HG03159 (cell line): ENCODE measurements at regions not wholly inside any gene's neighbourhood (a gene's known extent, or its start where the extent isn't known, plus 50 kb on each side); places are given as distances from the start of the nearest gene placed in this dataset.

ENCODE experiments used
- ATAC-seq: cut with Tn5 transposase; IDR thresholded peaks from one replicate; pipeline ENCODE4 v1.9.1; 2021; ENCODE audit warnings: mild to moderate bottlenecking, moderate library complexity; ENCODE audit not compliant: unreplicated experiment

- no peak for ATAC-seq
Measured at GRCh38 chr21:16775076-16775475, 737.8 kb upstream of the CXADR start.

- no peak for ATAC-seq
Measured at GRCh38 chr21:16777041-16777720, 735.7 kb upstream of the CXADR start.

- ATAC-seq: no peak
Measured at GRCh38 chr21:16788584-16788983, 724.3 kb upstream of the CXADR start.

GRCh38 chr21:16789636-16790035, 723.2 kb upstream of the CXADR start:
- ATAC-seq: no peak

- ATAC-seq: no peak
Measured at GRCh38 chr21:16792101-16792500, 720.7 kb upstream of the CXADR start.

GRCh38 chr21:16794950-16795349, 717.9 kb upstream of the CXADR start:
- no peak for ATAC-seq

- ATAC-seq: no peak
Measured at GRCh38 chr21:16796776-16797175, 716.1 kb upstream of the CXADR start.

- ATAC-seq: no peak
Measured at GRCh38 chr21:16797540-16797939, 715.3 kb upstream of the CXADR start.

GRCh38 chr21:16797966-16798365, 714.9 kb upstream of the CXADR start:
- no peak for ATAC-seq

- ATAC-seq: no peak
Measured at GRCh38 chr21:16800536-16801275, 712.1 kb upstream of the CXADR start.

GRCh38 chr21:16811011-16811410, 701.8 kb upstream of the CXADR start:
- ATAC-seq: no peak

- no peak for ATAC-seq
Measured at GRCh38 chr21:16811970-16812369, 700.9 kb upstream of the CXADR start.

- no peak for ATAC-seq
Measured at GRCh38 chr21:16815243-16815642, 697.6 kb upstream of the CXADR start.

- ATAC-seq: no peak
Measured at GRCh38 chr21:16821588-16821987, 691.3 kb upstream of the CXADR start.

GRCh38 chr21:16829532-16829931, 683.3 kb upstream of the CXADR start:
- no peak for ATAC-seq

- no peak for ATAC-seq
Measured at GRCh38 chr21:16832791-16833190, 680.1 kb upstream of the CXADR start.

- no peak for ATAC-seq
Measured at GRCh38 chr21:16834791-16835190, 678.1 kb upstream of the CXADR start.

GRCh38 chr21:16837321-16837720, 675.5 kb upstream of the CXADR start:
- ATAC-seq: no peak

GRCh38 chr21:16837721-16838120, 675.1 kb upstream of the CXADR start:
- ATAC-seq: no peak

GRCh38 chr21:16838331-16838730, 674.5 kb upstream of the CXADR start:
- no peak for ATAC-seq

GRCh38 chr21:16840538-16840937, 672.3 kb upstream of the CXADR start:
- no peak for ATAC-seq

GRCh38 chr21:16841975-16842695, 670.7 kb upstream of the CXADR start:
- ATAC-seq: no peak
